GM19467 (cell line): ENCODE measurements at regions not wholly inside any gene's neighbourhood (a gene's known extent, or its start where the extent isn't known, plus 50 kb on each side); places are given as distances from the start of the nearest gene placed in this dataset.

Source experiments
- ATAC-seq: cut with Tn5 transposase; IDR thresholded peaks from one replicate; pipeline ENCODE4 v1.9.1; 2021; ENCODE audit warnings: mild to moderate bottlenecking, moderate library complexity; ENCODE audit not compliant: unreplicated experiment

DNA sequence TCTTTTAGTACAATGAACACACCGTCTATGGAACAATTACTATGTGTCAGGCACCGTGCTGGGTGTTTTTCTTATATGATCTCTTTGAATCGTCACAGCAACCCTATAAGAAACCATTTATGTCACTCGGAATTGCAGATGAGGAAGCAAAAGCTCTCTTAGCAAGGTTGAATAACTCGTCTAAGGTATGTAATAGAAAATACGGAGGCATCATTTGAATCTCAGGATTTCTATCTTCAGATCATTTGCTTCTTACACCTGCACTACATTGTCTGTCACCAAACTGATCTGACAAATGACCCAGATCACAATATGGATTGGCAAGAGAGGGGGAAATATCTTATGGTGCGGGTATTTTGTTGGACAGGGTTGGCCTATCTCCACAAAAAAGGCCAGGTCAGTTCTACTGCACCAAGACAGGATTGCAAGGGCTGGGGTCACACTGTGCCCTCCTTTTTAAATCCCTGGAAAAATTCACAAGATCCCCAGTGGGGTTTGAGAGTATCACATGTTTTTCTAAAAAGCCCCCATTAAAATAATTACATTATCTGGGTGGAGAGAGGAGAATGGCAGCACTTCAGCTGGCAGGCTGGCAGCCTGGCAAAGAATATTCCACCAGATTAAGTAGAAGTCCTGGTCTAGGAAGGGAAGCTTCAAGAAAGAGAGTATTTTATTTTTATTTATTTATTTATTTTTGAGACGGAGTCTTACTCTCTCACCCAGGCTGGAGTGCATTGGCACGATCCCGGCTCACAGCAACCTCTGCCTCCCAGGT is 110.7 kb upstream of the CLMP start:
- no peak for ATAC-seq

GRCh38 chr11:123304828-123305466 is 109.9 kb upstream of the CLMP start:
- ATAC-seq = no peak

DNA sequence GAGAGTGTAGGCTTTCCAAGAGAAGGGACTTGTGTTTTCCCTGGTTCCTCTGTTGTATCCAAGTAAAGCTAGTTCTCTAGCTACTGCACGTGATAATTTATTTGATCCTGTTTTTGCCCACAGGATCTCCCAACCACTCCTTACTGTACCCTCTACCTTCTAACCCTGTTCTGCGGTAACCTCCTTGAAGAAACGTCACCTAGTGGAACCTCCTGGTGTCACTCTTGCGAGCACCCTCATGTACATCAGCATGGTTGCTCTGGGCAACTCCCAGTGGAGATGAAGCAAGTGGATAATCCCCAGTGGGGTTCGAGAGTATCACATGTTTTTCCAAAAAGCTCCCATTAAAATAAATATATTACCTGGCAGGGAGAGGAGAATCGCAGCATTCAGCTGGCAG is 108.9 kb upstream of the CLMP start:
- ATAC-seq = no peak

- no peak for ATAC-seq
Measured at GRCh38 chr11:123302751-123303195, 107.7 kb upstream of the CLMP start.

DNA sequence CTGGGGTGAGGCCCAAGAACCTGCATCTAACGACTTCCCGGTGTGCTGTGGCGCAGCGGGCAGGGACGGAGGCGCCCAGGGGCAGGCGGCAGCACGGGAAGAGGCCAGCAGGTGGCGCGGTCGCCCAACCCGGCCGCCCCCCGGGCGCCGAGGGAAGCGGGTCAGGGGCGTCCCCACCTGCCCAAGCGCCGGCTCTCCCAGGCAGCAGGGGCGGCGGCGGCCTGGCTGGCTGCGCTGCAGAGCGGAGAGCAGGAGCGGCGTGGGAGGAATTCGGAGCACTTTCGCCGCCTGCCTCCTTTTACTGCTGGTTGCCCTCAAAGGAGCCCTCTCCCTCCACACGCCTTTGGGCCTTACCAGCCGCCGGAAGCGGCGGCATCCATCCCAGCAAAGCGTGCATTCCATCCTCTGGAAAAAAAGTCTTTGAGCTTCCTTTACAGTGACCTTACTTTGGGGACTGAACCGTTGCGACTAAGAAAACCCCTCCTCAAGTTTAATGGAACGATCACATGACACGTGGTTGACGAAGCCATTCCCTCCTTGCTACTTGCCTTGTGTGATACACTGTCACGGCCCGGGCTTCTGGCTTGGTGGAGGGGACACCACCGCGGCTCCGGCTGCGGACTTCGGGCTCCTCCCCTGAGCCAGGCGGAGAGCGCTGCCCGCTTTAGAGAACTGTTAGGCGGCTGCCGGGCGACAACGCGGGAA is 106.8 kb upstream of the CLMP start:
- peak; percentile 62 for ATAC-seq

- no peak for ATAC-seq
Measured at GRCh38 chr11:123301013-123301591, 106.1 kb upstream of the CLMP start.

DNA sequence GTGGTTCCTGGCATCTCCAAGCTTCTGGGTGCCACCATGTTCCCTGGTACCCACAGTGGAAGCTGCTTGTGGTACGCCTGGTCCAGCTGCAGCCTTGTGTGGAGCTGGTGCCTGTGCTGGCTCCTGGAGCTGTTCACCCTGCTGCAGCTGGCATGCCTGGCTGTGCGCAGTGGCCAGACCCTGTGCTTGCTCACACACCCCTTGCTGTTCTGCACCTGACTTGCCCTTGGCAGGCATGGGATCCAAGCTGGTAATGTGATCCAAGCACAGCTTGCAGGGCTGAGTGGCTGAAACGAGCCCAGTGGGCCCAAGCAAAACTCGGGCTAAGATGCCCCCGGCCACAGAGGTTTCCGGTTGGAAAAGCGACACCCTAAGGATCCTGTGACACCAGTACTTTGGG is 104.7 kb upstream of the CLMP start:
- ATAC-seq = no peak

DNA sequence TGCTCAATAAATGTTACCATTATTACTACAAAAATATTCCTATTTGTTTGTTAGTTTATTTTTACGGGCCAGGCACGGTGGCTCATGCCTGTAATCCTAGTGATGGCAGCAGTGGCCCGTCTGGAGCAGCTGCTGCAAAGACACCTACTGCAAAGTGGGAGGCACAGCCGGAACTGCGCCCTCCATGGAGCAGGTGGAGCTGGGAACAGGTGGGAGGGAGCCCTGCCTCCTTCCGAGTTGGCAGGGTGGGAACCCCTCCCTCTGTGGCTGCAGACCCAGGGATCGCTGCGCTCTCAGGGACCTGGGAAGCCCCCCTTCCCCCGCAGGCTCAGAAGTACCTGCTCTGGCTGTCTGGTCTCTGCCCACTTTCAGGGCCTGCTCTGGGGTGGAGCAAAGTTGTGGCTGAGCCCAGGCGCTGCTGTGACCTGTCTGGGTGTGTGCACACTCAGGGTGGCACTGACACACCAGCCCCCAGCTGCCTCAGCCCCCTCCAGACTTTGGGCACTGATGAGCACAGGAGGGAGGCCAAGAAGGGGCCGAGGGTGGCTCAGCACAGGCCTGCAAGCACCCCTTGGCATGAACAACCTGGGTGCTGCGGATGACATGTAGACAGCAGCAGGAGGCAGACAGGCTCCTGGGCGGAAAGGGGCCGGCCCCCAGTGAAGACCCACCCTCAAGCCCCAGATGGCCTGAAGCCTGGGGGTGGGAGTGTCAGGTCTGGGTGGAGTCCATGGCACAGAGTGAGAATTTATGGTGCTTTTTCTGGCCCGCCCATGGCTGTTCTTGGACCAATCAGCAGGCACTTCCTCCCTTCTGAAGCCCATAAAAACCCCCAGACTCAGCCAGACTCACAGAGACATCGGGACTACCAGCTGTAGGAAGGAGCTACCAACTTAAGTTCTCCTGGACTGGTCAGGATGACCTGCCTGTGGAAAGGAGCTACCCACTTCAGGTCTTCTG is 103.7 kb upstream of the CLMP start:
- ATAC-seq = no peak

- no peak for ATAC-seq
Measured at GRCh38 chr11:123292647-123293046, 97.6 kb upstream of the CLMP start.

DNA sequence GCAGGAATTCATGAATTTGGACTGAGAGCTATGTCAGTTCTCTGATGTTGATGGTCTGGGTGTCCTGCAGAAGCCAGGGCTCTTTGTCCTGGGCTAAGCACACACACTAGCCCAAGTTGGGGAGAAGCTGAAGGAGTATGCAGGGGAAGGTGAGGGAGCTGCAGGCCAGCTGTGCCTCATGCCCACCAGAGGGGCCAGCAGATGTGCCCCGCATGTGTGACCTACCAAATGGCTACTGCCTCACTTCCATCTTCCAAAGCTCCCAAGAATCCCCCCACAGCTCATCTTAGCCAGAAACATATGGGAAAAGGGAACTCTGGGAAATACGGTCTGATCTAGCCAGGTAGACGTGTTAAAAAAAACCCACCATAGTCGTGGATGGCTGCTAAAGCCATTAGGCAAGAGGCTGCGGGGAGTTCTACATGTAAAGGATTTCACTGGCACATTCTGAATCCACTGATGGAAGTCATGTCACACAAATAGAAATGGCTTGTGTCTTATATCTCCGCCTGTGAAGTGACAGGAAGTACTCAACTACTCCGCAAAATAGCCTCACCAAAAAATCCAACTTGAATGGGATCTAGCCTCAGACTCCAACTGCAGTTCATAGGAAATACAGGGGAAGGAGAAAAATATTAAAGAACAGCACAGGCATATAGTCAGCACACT is 96.3 kb upstream of the CLMP start:
- no peak for ATAC-seq

DNA sequence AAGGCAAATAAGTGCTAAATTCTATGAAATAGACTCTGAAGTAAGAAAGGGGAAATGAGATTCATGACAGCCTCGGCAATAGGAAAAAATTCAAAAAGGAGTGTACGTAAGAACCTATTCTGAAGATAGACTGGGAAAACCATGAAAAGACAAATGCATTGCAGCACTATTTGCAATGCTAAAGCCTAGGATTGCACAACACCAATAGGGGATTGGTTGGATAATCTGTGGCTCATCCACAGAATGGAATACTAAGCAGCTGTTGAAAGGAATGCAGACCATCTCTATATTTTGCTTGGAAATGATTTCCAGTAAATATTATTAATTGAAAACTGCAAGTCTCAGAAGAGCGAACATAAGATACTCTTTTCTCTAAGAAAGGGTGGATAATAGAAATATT is 91.7 kb upstream of the CLMP start:
- ATAC-seq = no peak

DNA sequence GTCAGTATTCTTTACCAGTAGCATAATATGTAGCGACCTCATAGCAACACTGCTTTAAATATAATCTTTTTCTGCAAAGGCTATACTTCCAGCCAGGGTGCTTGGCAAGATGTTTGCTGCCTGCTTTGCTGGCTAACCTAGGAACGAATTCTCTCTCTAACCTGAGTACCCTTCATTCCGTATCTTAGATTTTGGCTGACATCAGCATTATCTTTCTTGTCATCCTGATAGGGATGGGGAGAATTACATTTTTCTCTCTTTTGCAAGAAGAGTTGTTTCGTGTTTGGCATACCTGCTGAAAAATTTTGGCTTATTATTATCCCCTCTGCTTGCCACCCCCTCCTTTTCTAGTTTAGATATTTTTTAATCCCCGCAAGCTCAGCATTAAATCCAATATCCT is 91.2 kb upstream of the CLMP start:
- ATAC-seq = no peak

DNA sequence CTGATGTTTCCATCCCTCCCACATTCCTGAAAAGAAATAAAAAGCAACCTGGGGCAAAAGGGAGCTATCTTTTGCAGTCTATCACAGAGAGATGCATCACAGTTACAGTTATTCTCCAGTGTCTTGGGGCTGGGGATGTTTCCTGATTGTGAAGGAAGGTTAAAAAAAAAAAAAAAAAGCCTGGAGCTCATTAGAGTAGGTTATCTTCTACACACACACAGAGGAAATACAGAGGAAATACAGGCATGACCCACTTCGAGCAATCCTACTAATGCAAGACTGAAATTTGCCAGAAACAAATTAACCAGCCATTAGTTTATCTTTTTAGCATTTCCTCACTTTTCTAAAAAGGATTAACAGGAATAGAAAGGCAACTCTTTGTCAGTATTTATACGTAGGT is 89.4 kb upstream of the CLMP start:
- no peak for ATAC-seq

GRCh38 chr11:123282597-123282996 is 87.5 kb upstream of the CLMP start:
- no peak for ATAC-seq

GRCh38 chr11:123273616-123274015 is 78.6 kb upstream of the CLMP start:
- no peak for ATAC-seq

DNA sequence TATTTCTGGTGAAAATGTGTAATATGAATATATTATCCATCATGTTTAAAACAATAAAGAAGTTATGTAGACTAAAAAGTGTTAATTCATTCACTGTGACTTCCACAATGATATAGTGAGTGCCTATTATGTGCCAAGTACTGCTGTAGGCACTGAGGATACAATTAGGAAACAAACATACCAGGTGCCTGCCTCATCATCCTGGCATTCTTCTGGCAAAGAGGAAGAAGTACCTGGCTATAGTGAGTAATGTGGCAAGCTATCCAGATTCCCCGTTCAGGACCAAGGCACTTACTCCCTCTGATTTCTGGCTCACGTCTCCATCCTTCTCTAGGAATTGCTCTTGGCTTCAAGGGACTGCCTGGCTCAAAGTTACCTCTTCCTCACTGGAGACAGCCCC is 77.5 kb upstream of the CLMP start:
- no peak for ATAC-seq

DNA sequence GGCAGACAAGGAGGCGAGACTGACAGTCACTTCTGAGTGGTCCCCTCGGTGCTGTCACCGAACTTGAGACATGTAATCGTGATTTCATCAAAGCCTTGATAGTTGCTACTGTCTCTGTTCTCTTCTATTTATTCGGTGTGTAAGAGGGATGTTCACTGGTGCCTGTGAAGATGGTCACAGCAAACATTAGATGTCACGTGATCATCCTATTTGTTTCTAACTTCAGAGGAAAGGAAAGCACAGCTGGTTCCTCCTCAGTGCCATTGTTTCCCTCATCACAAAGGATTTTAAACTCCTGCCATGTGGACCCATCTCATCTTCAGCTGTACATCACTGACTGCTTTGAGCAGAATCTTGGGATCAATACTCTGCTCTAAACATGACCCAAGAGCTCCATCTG is 73.1 kb upstream of the CLMP start:
- ATAC-seq = no peak

- no peak for ATAC-seq
Measured at GRCh38 chr11:123265951-123266350, 70.9 kb upstream of the CLMP start.

GRCh38 chr11:123264431-123264780 is 69.4 kb upstream of the CLMP start:
- no peak for ATAC-seq
